ENCODE measurements at regions not wholly inside any gene's neighbourhood (a gene's known extent, or its start where the extent isn't known, plus 50 kb on each side); places are given as distances from the start of the nearest gene placed in this dataset.

DNA sequence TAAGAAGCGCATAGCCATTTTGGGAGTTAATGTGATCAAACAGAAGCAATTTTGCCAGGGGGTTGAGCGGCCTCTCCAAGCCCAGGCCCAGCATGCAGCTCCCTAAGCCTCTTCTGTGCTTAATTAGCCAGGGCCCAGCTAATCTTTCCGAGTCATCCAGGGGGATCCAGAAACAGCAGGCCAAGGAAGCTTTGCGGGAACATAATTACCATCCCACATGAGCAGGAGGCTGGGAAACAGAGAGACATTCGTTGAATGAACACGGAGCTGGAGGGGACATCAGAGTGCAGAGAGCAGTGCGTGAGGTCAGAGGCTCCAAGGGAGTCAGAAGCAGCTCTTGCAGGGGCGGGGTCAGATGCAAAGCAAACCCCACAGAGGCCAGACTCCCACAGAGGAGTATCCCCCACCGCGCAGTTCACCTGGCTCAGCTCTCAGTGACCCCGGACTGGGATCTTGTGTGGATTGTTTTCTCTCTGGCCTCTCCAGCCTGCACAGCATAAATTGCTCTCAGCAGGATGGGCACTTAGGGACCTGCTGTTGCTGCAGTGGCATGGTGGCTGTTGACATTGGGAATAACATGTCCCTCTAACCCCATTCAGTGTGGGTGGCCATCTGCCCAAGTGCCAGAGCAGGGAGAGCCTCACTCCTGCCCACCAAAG lies 657.4 kb downstream of the AJAP1 start:
- 49 to 68% (median 62%) methylated on average over 11 of the region's 11 CpGs for WGBS, 3 donors
- H3K27ac ChIP-seq (ENCODE audit: low read depth, low read length), result no peak overlapping the region

DNA sequence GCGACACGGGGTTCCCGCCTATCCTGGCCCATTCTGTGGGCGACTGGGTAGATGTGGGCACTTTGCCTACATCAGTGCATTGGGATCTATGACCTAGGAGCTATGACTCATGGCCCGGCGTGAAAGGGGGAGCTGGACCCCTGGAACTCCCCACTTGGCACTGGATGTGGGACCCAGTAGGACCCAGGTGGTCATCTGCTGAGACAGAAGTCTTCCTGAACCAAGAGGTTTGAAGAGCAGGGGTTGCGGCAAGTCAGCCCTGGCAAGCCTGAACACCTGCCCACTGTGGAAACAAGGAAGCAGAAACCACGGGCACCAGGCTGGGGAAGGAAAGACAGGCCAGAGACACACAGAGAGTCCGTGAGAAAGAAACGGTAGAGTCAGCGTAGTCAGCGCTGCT lies 656.7 kb downstream of the AJAP1 start:
- WGBS, 3 donors, result 62 to 85% (median 63%) methylated on average over 12 of the region's 12 CpGs

DNA sequence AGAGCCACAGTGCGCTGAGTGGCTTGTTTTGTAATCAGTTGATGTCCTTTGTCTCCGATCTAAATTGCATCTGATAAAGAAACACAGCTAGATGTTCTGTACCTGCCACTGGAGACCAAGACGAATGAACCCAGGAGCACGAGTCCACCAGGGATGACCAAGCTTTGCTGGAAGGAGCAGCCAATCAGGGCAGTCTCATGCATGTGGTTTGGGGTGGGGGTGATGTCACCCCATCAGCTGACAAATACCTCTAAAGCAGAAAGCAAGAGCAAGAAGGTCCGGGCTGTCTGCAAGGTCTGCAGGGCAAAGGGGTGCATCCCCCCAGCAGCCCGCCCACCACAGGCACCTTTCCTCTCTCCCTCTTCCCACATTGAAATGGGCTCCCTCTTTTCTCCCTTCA lies 653.8 kb downstream of the AJAP1 start:
- 64 to 70% (median 66%) methylated on average over 6 of the region's 6 CpGs for WGBS, 3 donors
- H3K27ac ChIP-seq (ENCODE audit: low read depth, low read length), result no peak overlapping the region

More for the DNA sequence above, 656.7 kb downstream of the AJAP1 start:
- H3K27ac ChIP-seq (ENCODE audit: low read depth, low read length), result no peak overlapping the region

DNA sequence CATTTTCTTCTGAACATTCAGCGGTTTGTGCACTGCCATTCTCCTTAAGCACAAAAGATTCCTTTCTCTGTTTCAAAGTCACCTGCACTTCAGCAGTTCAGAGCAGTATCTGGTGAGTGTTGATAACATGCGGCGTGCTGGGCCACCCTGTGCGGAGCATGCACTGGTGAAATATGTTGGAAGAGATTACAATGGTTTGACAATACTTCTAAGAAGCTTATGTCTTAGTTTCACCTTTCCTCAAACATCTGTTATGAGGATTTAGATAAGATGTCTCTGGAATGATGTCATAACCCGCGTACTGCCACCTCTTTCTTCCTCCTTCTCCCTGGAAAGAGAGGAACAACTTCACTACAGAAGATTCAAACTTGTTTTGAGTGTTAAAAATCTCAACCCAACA lies 650.3 kb downstream of the AJAP1 start:
- no peak overlapping the region for H3K27ac ChIP-seq (ENCODE audit: low read depth, low read length)
- 71 to 81% (median 76%) methylated on average over 6 of the region's 6 CpGs for WGBS, 3 donors

DNA sequence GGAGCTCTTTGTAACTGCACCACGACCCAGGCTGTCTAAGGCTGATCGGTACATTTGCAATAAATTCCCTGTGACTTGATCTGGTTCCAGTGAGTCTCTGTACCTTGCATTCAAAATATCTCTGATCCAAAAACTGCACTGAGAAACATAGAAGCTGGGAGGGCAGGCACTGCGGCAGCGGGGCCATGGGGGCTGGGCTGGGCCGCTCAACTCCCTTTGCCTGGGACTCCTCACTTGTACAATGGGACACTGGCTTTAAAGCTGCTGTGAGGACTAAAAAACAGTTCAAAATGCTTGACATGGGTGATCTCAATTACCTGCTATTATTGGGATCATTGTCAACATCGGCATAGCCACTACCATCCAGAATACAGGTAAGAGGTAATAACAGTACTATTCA lies 644.0 kb downstream of the AJAP1 start:
- H3K27ac ChIP-seq (ENCODE audit: low read depth, low read length), result no peak overlapping the region
- 92 to 96% (median 92%) methylated on average over 6 of the region's 6 CpGs for WGBS, 3 donors

DNA sequence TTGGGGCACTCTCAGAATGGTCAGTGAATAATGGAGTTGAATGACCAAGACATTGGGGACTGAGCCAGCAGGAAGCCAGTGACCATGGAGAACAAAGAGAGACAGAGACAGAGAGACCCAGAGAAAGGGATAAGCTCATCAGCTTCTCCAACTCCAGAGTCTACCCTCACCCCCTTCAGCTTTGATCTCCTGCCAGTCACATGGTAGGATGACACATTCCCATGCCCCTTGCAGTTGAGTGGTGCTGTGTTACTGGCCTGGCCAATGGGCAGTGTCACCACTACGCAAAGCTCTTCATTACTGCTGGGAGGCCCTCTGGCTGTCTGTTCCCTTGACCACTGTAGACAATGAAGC lies 643.5 kb downstream of the AJAP1 start:
- H3K27ac ChIP-seq (ENCODE audit: low read depth, low read length), result no peak overlapping the region
- 82 to 92% (median 91%) methylated on average over 1 of the region's 1 CpG for WGBS, 3 donors

DNA sequence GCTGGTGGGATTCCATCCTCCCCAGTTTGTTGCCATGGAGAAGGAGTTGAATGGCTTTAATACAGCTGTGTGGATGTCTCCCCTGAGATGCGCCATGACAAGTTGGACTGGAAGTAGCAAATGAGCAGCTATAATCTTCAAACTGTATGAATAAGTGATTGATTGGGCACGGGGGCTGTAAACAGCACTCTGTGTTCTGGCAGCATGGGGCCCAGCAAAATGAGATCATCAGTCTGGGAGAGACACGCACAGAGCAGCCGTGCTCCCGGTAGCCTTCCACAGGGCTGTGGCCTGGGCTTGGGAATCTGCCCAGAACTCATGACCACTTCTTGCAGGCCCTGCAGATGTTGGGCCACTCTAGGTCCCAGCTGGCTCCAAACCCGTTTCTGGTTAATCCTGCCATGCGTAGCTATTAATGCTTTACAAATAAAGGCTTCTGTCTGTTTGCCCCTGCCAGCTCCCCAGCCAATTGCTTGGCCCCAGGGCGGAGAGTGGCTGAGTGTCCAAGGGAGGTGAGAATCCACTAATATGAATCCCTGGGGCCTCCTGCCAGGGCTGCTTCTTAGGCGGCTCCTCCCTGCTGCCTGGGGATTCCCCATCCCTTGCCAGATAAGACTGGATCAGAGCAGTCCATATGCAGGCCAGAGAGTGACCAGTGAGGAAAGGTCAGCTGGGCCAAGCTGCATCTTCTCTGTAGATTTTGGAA lies 642.9 kb downstream of the AJAP1 start:
- H3K27ac ChIP-seq (ENCODE audit: low read depth, low read length), result no peak overlapping the region
- WGBS, 3 donors, result 51 to 55% (median 54%) methylated on average over 9 of the region's 9 CpGs

DNA sequence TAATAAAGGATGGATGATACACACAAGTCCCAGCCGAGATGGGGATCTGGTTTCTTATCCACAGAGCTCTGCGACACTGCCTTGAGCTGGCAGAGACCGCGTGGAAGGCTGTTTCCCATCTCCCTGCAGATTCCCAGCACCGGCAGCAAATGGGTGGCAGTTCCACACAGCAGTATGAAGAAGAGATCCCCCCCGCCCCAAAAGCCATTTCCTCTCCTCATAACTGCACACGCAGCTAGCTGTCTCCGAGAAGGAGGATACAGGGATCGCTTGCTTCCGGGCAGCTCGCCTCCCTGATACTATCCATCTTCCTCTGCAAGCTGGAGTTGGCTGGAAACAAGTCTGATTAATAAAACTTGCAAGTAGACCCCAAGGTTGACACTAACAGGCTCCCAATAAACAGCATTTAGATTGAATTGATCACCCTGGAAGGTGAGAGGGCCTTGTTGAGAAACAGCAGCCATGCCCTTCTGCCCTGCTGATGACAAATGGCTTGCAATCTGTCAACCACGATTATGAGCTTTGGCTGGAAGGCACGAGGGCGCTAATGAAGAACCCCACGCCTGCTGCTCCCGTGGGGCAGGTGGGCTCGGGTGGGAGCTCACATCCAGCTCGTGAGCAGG lies 642.3 kb downstream of the AJAP1 start:
- 42 to 47% (median 43%) methylated on average over 18 of the region's 18 CpGs for WGBS, 3 donors

DNA sequence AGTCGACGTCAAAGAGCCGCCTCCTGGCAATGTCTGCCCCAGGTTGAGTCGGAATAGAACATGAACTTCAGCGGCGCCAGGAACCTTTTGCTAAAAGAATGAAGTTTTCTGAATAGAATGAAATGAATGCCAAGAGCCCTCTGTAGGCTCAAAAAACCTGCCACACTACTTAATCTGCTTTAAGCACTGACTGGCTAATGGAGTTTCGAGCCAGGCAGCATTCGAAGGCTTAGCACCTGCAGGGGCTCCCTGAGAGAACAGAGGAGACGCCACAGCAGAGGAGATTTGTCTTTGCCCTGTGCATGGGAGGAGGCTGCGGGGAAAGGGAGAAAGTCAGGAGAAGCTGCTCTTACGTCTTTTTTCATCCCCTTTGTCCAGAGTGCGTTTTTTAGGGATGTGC lies 641.7 kb downstream of the AJAP1 start:
- 51 to 66% (median 52%) methylated on average over 12 of the region's 12 CpGs for WGBS, 3 donors
- no peak overlapping the region for H3K27ac ChIP-seq (ENCODE audit: low read depth, low read length)

More for the DNA sequence above, 642.3 kb downstream of the AJAP1 start:
- H3K27ac ChIP-seq (ENCODE audit: low read depth, low read length), result no peak overlapping the region

DNA sequence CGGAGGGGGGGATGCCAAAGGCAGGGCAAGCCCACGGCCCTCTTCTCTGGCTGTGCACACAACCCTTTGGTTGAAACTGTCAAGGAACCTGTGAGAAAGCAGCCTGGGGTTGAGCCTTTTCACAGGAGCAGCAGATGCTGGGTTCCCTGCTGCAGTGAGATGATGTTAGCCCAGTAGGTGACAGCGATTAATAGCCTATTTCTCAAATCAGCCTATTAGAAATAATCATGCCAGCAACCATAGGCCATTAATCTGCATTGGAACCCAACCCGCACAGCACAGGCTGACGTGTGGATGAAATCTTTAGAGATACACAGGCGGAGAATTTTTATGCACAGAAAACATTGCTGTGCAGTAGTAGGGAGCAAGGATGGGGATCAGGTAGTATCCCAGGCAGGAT lies 637.5 kb downstream of the AJAP1 start:
- H3K27ac ChIP-seq (ENCODE audit: low read depth, low read length), result no peak overlapping the region
- WGBS, 3 donors, result 54 to 73% (median 72%) methylated on average over 6 of the region's 6 CpGs

DNA sequence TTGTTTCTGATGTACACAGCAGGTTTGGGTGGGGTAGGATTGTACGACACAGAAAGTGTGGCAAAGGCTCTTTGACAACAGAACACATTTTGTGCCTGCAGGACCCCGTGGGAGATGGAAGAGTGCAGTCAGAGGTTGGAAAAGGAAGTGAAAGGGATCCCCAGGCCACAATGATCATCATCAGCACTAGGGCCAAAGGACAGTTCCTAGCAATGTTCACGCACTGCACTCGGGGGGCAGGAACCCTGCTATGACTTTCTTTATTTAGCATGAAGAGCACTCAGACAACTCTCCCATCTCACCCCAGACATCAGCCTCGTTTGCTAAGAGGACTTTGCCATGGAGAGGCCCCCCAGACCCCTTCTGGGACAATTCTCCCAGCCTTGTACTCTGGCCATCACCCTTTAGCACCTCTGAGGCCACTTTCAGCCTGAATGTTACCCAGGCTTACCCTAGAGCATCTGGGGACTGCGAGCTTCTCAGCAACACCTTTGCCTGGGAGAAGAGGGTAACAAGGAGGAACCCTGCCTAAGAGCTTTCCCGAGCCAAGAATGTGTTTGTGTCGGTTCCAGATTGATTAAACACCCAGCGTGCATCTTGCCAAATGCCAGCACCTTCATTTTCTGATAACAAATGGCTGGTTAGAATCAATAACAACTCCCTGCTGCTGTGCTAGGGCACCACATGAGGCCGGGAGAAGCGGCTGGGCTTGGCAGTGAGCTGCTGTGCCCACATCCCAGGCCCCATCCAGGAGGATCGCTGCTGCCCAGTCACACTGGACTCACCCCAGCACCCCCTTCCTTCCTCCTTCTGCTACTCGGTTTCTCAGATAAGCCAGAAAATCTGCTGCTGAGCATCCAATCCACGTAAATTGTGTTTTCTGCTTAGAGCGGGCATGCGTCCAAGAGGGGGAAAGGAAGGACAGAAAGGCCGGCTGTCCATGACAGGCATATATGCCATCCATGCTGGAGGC lies 633.1 kb downstream of the AJAP1 start:
- no peak overlapping the region for H3K27ac ChIP-seq (ENCODE audit: low read depth, low read length)
- WGBS, 3 donors, result 45 to 62% (median 60%) methylated on average over 17 of the region's 17 CpGs

DNA sequence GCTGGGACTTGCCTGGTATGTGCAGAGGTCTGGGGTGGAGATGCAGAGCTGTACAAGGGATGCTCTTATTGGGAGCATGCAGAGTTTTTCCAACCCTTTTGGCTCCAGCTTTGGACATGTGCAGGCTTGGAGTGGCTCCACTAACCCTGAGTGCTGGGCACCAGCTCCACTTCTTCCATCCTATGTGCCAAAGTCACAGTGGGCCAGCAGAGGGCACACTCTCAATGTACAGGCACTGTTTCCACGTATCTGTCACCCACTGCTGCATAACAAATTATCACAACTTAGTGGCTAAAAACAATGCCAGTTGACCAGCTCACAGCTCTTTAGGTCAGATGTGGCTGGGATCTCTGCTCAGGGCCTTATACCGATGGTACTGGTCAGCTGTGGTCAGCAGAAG lies 631.8 kb downstream of the AJAP1 start:
- H3K27ac ChIP-seq (ENCODE audit: low read depth, low read length), result no peak overlapping the region
- WGBS, 3 donors, result 72 to 77% (median 77%) methylated on average over 2 of the region's 2 CpGs

DNA sequence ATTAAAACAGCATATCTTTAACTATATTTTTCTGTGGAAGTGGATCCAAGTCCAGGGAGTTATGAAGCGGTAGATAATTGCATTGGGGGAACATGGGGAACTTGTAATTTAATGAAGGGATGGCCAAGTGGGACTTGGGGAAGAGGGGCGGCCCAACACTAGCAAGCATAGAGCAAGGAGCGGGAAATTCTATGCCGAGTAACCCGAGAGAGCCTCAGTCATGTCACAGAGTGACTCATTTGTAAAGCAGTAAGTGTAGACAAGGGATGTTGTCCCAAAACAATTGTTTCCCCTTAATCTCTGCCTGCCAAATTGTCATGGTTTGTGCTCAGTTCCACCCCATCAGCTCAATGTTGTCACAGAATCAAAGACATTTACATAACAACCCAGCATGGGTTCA lies 620.1 kb downstream of the AJAP1 start:
- H3K27ac ChIP-seq (ENCODE audit: low read depth, low read length), result no peak overlapping the region
- WGBS, 3 donors, result 52 to 78% (median 70%) methylated on average over 5 of the region's 5 CpGs

DNA sequence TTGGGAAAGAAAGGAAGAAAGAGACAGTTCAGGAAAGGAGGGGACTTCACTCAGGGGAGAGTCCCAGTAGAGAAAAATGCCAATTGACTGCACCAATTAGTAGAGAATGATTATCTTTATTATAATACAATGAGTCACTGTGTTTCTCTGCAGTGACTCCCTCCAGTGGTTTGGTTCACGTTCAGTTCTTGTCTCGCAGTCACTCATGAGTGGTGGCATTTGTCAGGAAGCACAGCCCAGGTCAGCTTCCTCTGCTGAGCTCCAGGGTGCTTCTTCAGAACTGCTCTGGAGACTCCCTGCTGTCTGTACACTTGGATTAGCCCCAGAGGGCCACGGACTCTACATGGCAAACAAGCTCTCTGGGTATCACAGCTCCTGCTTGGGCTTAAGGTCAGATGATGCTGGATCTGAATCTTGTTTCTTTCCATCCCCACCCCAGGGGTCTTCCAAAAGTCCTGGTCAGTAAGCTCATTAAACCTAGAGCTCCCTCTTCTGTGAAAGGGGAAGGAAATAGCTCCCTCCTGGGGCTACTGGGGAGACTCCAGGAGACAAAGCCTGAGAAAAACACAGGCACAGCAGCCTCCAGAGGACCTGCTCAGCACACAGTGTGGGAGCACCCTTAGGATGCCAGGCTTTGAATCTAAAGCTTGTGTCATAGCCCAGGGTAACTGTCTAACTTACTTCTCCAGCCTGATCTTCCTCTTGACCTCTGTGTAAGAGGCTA lies 619.0 kb downstream of the AJAP1 start:
- no peak overlapping the region for H3K27ac ChIP-seq (ENCODE audit: low read depth, low read length)
- 36 to 44% (median 41%) methylated on average over 3 of the region's 3 CpGs for WGBS, 3 donors

DNA sequence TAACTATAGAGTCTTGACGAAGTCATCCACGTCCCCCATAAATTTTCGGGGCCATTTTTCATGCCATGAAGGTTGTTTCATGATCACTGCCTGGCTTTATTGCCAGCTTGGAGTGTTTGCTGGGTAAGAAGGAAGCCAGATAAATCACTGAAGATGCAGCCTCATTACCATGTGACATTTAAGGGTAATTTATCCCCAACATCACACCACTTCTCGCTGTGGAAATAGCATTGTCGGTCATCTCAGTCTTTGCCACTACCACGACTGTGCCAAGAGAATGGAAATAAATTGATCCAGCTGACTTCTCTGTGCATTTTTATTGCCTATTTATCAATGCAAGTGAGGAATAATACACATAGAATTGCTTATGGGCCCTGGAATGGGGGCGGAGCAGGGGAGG lies 617.9 kb downstream of the AJAP1 start:
- H3K27ac ChIP-seq (ENCODE audit: low read depth, low read length), result no peak overlapping the region
- WGBS, 3 donors, result 77 to 84% (median 81%) methylated on average over 7 of the region's 7 CpGs

DNA sequence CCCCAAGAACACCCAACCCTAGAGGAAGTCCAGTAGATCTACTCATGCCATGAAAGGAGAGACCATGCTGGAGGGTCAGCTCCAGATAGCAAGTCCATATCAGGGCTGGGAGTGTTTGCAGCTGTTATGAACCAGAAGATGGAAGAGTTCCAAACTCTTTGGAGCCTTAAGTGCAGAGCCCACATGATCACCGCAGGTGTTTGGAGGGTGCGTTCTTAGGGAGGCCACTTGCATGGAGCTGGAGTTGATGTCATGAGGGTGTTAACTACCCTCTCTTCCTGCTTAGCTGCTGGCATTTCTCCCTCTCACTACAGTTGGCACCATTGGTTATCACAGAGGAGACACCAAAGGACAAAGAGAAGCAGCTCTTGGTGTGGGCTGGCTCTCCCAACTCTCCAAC lies 616.9 kb downstream of the AJAP1 start:
- no peak overlapping the region for H3K27ac ChIP-seq (ENCODE audit: low read depth, low read length)
- 57 to 93% (median 89%) methylated on average over 2 of the region's 2 CpGs for WGBS, 3 donors

DNA sequence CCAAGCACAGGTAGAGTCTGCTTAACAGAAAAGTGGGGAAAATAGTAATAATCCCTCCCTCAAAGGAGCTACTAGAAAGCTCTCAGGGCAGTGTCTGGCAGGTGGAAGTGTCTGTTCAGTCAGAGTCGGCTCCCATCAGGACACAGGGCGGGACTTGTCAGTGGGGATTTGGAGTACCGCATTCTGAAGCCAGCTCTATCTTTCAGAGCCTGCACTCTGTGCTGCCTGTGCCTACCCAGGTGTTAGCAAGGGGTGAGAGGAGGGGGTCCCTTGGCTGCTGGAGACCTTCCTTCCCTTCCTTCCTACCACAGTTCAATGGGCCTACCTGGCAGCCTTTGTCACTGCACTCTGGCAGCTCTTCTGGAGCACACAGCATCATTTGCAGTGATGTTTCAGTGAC lies 615.5 kb downstream of the AJAP1 start:
- no peak overlapping the region for H3K27ac ChIP-seq (ENCODE audit: low read depth, low read length)
- 87 to 98% (median 96%) methylated on average over 3 of the region's 3 CpGs for WGBS, 3 donors

DNA sequence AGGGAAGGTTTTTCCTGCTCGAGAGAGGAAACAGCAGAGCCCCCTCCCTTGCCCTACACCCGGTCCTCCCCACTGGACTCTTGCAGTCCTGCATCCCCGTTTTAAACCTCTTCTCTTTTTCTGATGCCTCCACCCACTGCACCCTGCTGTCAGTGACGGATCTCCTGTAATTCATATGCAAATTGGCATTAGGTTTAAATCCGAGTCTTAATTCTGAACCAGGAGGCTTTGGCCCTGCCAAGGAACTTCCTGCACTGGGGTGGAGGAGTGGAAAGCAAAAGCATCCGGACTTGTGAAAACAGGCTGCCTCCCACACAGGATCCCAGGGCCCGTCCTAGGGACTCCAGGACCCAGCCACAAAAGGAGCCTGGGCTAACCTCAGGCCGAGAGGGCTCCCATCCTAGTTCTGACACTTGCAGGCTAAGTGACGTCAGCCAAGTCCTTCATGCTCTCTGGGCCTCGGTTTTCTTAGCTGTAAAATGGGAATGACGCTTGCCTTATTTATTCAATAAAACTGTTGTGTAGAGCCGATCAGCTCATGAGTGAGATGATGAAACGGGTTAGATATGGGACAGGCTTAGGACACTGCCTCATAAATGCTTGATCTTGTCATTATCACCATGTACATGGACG lies 613.3 kb downstream of the AJAP1 start:
- H3K27ac ChIP-seq (ENCODE audit: low read depth, low read length), result no peak overlapping the region
- WGBS, 3 donors, result 43 to 56% (median 44%) methylated on average over 14 of the region's 14 CpGs
